Panc1 (cell line): ENCODE measurements at regions not wholly inside any gene's neighbourhood (a gene's known extent, or its start where the extent isn't known, plus 50 kb on each side); places are given as distances from the start of the nearest gene placed in this dataset.

ENCODE experiments used
- POLR2AphosphoS5 ChIP-seq: IDR thresholded peaks from 2 replicates; pipeline ENCODE4 v1.6.1; 2012; ENCODE audit warnings: mild to moderate bottlenecking, low read depth, low read length, moderate library complexity
- SIN3A ChIP-seq: IDR thresholded peaks from 2 replicates; pipeline ENCODE4 v1.6.1; 2012; ENCODE audit warnings: low read depth, mild to moderate bottlenecking, low read length, moderate library complexity, borderline replicate concordance; ENCODE audit not compliant: insufficient read depth
- TF ChIP-seq, protein P1 (sequence below): fragments of 450-650 bp; IDR thresholded peaks from 2 replicates; pipeline ENCODE4 v1.5.1; 2017; ENCODE audit warnings: mild to moderate bottlenecking
- TF ChIP-seq, protein P2 (sequence below), 2 experiments: IDR thresholded peaks; 2 replicates each; pipeline ENCODE4 v1.6.1; 2011 to 2012; ENCODE audit warnings: low read depth in 2 of 2, control low read depth in 1 of 2, low read length in 1 of 2, mild to moderate bottlenecking in 1 of 2, moderate library complexity in 1 of 2; ENCODE audit not compliant: insufficient read depth in 1 of 2

GRCh38 chr2:122542236-122542635 lies 786.8 kb downstream of the TSN start:
- TF ChIP-seq, protein P1, sequence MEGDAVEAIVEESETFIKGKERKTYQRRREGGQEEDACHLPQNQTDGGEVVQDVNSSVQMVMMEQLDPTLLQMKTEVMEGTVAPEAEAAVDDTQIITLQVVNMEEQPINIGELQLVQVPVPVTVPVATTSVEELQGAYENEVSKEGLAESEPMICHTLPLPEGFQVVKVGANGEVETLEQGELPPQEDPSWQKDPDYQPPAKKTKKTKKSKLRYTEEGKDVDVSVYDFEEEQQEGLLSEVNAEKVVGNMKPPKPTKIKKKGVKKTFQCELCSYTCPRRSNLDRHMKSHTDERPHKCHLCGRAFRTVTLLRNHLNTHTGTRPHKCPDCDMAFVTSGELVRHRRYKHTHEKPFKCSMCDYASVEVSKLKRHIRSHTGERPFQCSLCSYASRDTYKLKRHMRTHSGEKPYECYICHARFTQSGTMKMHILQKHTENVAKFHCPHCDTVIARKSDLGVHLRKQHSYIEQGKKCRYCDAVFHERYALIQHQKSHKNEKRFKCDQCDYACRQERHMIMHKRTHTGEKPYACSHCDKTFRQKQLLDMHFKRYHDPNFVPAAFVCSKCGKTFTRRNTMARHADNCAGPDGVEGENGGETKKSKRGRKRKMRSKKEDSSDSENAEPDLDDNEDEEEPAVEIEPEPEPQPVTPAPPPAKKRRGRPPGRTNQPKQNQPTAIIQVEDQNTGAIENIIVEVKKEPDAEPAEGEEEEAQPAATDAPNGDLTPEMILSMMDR = no peak
- TF ChIP-seq, protein P2, sequence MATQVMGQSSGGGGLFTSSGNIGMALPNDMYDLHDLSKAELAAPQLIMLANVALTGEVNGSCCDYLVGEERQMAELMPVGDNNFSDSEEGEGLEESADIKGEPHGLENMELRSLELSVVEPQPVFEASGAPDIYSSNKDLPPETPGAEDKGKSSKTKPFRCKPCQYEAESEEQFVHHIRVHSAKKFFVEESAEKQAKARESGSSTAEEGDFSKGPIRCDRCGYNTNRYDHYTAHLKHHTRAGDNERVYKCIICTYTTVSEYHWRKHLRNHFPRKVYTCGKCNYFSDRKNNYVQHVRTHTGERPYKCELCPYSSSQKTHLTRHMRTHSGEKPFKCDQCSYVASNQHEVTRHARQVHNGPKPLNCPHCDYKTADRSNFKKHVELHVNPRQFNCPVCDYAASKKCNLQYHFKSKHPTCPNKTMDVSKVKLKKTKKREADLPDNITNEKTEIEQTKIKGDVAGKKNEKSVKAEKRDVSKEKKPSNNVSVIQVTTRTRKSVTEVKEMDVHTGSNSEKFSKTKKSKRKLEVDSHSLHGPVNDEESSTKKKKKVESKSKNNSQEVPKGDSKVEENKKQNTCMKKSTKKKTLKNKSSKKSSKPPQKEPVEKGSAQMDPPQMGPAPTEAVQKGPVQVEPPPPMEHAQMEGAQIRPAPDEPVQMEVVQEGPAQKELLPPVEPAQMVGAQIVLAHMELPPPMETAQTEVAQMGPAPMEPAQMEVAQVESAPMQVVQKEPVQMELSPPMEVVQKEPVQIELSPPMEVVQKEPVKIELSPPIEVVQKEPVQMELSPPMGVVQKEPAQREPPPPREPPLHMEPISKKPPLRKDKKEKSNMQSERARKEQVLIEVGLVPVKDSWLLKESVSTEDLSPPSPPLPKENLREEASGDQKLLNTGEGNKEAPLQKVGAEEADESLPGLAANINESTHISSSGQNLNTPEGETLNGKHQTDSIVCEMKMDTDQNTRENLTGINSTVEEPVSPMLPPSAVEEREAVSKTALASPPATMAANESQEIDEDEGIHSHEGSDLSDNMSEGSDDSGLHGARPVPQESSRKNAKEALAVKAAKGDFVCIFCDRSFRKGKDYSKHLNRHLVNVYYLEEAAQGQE (IDR thresholded peaks at IDR 0.05; ENCODE audit: insufficient read depth in 1 of 2, low read depth in 2 of 2, low read length in 1 of 2) = no peak
- no peak for TF ChIP-seq SIN3A
- TF ChIP-seq POLR2AphosphoS5 = no peak
